B cell (primary cell): ENCODE measurements at regions not wholly inside any gene's neighbourhood (a gene's known extent, or its start where the extent isn't known, plus 50 kb on each side); places are given as distances from the start of the nearest gene placed in this dataset.

ENCODE experiments used
- ATAC-seq: fragments of 200-7000 bp; cut with Tn5 transposase; one replicate; pipeline ENCODE4 v1.10.0; 2021; ENCODE audit warnings: low read depth, mild to moderate bottlenecking, moderate number of reproducible peaks, moderate library complexity
- CTCF ChIA-PET: fragments of 350-600 bp; sonication (Branson Sonifier 250); formaldehyde crosslinking; loops from one replicate; lab custom pipeline; 2021; ENCODE audit warnings: antibody characterized with exemption, inconsistent platforms; lab: Charles Lee
- POLR2A ChIA-PET: fragments of 350-600 bp; sonication (Branson Sonifier 250); formaldehyde crosslinking; loops from one replicate; lab custom pipeline; 2021; ENCODE audit warnings: antibody characterized with exemption; lab: Charles Lee
- DNase-seq: peaks from one replicate; pipeline ENCODE4 v3.0.0; 2013
- H2AFZ ChIP-seq: 2 replicates; pipeline ENCODE4 v1.6.1; 2012; ENCODE audit warnings: mild to moderate bottlenecking, low read depth, low read length; ENCODE audit not compliant: insufficient read depth, poor library complexity, severe bottlenecking
- H3K27ac ChIP-seq, 2 donors: 1 replicate in 1 of 2; 2 replicates in 1 of 2; pipeline ENCODE4 v1.5.1; 2012 to 2013; ENCODE audit warnings: low read length in 2 of 2, mild to moderate bottlenecking in 2 of 2, moderate library complexity in 1 of 2
- H3K27me3 ChIP-seq, 4 experiments: fragments of 200-600 bp in 1 of 4; sonication (generic) in 1 of 4; replicated peaks in 1 of 4; 1 replicate in 2 of 4; 2 replicates in 2 of 4; pipeline versions ENCODE4 v1.6.1 to v1.7.0; 2013 to 2016; ENCODE audit warnings: low read length in 3 of 4, mild to moderate bottlenecking in 2 of 4, mixed read lengths in 1 of 4, moderate library complexity in 1 of 4; ENCODE audit not compliant: insufficient read depth in 4 of 4, control insufficient read depth in 3 of 4; ENCODE audit errors: control extremely low read depth in 1 of 4
- H3K36me3 ChIP-seq, 2 experiments: replicated peaks in 1 of 2; 1 replicate in 1 of 2; 2 replicates in 1 of 2; pipeline versions ENCODE4 v1.6.1 to v1.7.1; 2013; ENCODE audit warnings: low read length in 1 of 2; ENCODE audit not compliant: insufficient read depth in 2 of 2, control insufficient read depth in 1 of 2; ENCODE audit errors: control extremely low read depth in 1 of 2, extremely low read depth in 1 of 2
- H3K4me1 ChIP-seq, 2 donors: fragments of 200-600 bp in 1 of 2; sonication (generic) in 1 of 2; 1 replicate in 1 of 2; 2 replicates in 1 of 2; pipeline versions ENCODE4 v1.5.1 to v1.6.1; 2013 to 2017; ENCODE audit warnings: low read length in 2 of 2; ENCODE audit not compliant: control insufficient read depth in 2 of 2, insufficient read depth in 2 of 2
- H3K4me2 ChIP-seq: replicated peaks from 2 replicates; pipeline ENCODE3; 2012; ENCODE audit warnings: mild to moderate bottlenecking, low read depth, low read length; ENCODE audit not compliant: poor library complexity, severe bottlenecking
- H3K4me3 ChIP-seq, 5 experiments: fragments of 200-600 bp in 1 of 5; sonication (generic) in 1 of 5; 1 replicate in 3 of 5; 2 replicates in 2 of 5; pipeline versions ENCODE4 v1.5.1 to v1.7.0; 2011 to 2016; ENCODE audit warnings: low read length in 4 of 5, mild to moderate bottlenecking in 4 of 5, low read depth in 2 of 5, control low read depth in 1 of 5, moderate library complexity in 1 of 5; ENCODE audit not compliant: insufficient read depth in 1 of 5; ENCODE audit errors: control extremely low read depth in 1 of 5, extremely low read depth in 1 of 5
- H3K79me2 ChIP-seq: fragments of 200-600 bp; sonication (generic); one replicate; pipeline ENCODE4 v1.6.0; 2016; ENCODE audit warnings: low read length; ENCODE audit not compliant: control insufficient read depth, insufficient read depth
- H3K9ac ChIP-seq: fragments of 200-600 bp; sonication (generic); 2 replicates; pipeline ENCODE4 v1.6.1; 2017; ENCODE audit warnings: mild to moderate bottlenecking, low read length, moderate library complexity
- H3K9me3 ChIP-seq, 3 donors: one replicate each; pipeline versions ENCODE4 v1.6.1 to v1.7.1; 2013; ENCODE audit warnings: low read length in 2 of 3; ENCODE audit not compliant: control insufficient read depth in 2 of 3, insufficient read depth in 1 of 3; ENCODE audit errors: control extremely low read depth in 1 of 3
- H4K20me1 ChIP-seq: 2 replicates; pipeline ENCODE4 v1.6.0; 2012; ENCODE audit warnings: mild to moderate bottlenecking, low read length; ENCODE audit not compliant: insufficient read depth, control insufficient read depth, poor library complexity, severe bottlenecking
- H3K27ac Mint-ChIP-seq: one replicate; pipeline ENCODE4 v1.8.0; 2021; ENCODE audit warnings: mixed read lengths
- H3K27me3 Mint-ChIP-seq: one replicate; pipeline ENCODE4 v1.8.0; 2021; ENCODE audit warnings: mixed read lengths
- H3K4me1 Mint-ChIP-seq: one replicate; pipeline ENCODE4 v1.8.0; 2021; ENCODE audit warnings: mixed read lengths
- H3K4me3 Mint-ChIP-seq: one replicate; pipeline ENCODE4 v1.8.0; 2021; ENCODE audit warnings: mixed read lengths
- H3K9me3 Mint-ChIP-seq: one replicate; pipeline ENCODE4 v1.8.0; 2022; ENCODE audit warnings: mixed read lengths; ENCODE audit not compliant: insufficient read depth
- EZH2 ChIP-seq: IDR thresholded peaks from 2 replicates; pipeline ENCODE4 v1.6.1; 2012; ENCODE audit warnings: borderline replicate concordance, low read depth, mild to moderate bottlenecking, moderate library complexity, low read length; ENCODE audit not compliant: insufficient read depth, poor library complexity, severe bottlenecking
- WGBS: methylation state at CpG from one replicate; pipeline ENCODE4 v1.1.5; 2013; ENCODE audit warnings: missing lambda C conversion rate; ENCODE audit not compliant: insufficient coverage; 5-methylcytosine and 5-hydroxymethylcytosine counted together
- intact Hi-C: fragments of 100-400 bp; cut with micrococcal nuclease; formaldehyde crosslinking; loops from one replicate; pipeline ENCODE4 v1.10.0; 2022
- TF ChIP-seq, protein P1 (sequence below): fragments of 200-600 bp; IDR thresholded peaks from one replicate; pipeline ENCODE4 v1.8.0; 2022; ENCODE audit warnings: antibody characterized with exemption, mild to moderate bottlenecking

- DNase-seq = no peak
Measured at GRCh38 chr18:22346401-22346952, 71.2 kb downstream of the CTAGE1 start.

DNA sequence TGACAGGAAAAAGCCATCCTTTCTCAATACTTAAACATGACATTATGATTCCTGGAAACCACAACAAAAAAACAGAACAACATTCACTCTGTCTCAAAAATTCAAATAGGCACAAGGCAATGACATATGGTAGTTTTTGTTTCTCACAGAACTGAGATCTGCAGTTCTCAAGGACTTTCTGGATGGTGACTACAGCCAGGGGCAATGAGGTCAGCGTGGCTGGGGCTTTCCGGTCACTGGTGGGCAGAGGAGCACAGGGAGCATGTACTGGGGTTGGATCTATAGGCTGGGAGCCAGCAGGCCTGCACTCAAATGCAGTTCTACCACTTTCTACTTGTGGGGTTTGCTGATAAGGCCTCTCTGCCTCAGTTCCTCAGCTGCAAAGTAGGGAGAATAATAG is 72.0 kb downstream of the CTAGE1 start:
- ATAC-seq (no peak), DNase-seq (no peak)
- peaks cover 0 to 3% (median 0%) of the 10 kb centered on the region in 3 donors for H3K9me3 ChIP-seq
- Mint-ChIP-seq H3K4me3 (no peak overlapping the region), H3K27ac (no peak overlapping the region), H3K9me3 (no peaks in the 10 kb centered on the region), H3K4me1 (no peaks in the 10 kb centered on the region), H3K27me3 (peaks cover 47% of the 10 kb centered on the region)
- H2AFZ ChIP-seq = no peak overlapping the region
- no peak overlapping the region for H3K27ac ChIP-seq
- ChIA-PET POLR2A (no interaction called here), CTCF (no interaction called here)
- H3K4me1 ChIP-seq = no peaks in the 10 kb centered on the region
- intact Hi-C loops = no loop called here
- H3K27me3 ChIP-seq = peaks cover 0 to 24% (median 15%) of the 10 kb centered on the region in 4 experiments
- H3K4me3 ChIP-seq = no peak overlapping the region
- 61% methylated on average over 2 of the region's 2 CpGs for WGBS
- no peak overlapping the region for H3K9ac ChIP-seq
- no peak for TF ChIP-seq EZH2
- TF ChIP-seq, protein P1, sequence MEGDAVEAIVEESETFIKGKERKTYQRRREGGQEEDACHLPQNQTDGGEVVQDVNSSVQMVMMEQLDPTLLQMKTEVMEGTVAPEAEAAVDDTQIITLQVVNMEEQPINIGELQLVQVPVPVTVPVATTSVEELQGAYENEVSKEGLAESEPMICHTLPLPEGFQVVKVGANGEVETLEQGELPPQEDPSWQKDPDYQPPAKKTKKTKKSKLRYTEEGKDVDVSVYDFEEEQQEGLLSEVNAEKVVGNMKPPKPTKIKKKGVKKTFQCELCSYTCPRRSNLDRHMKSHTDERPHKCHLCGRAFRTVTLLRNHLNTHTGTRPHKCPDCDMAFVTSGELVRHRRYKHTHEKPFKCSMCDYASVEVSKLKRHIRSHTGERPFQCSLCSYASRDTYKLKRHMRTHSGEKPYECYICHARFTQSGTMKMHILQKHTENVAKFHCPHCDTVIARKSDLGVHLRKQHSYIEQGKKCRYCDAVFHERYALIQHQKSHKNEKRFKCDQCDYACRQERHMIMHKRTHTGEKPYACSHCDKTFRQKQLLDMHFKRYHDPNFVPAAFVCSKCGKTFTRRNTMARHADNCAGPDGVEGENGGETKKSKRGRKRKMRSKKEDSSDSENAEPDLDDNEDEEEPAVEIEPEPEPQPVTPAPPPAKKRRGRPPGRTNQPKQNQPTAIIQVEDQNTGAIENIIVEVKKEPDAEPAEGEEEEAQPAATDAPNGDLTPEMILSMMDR = no peak
- no peaks in the 10 kb centered on the region for H3K36me3 ChIP-seq
- no peak overlapping the region for H3K4me2 ChIP-seq
- no peaks in the 10 kb centered on the region for H4K20me1 ChIP-seq
- H3K79me2 ChIP-seq = no peaks in the 10 kb centered on the region

More at GRCh38 chr18:22346401-22346952, 71.2 kb downstream of the CTAGE1 start:
- no peaks in the 10 kb centered on the region for H3K36me3 ChIP-seq
- H3K4me3 Mint-ChIP-seq = no peak overlapping the region
- H3K27ac Mint-ChIP-seq = no peak overlapping the region
- H3K27me3 ChIP-seq = peaks cover 0 to 24% (median 15%) of the 10 kb centered on the region in 4 experiments
- no peak overlapping the region for H3K9ac ChIP-seq
- intact Hi-C loops = no loop called here
- no peak overlapping the region for H3K4me3 ChIP-seq
- H3K27ac ChIP-seq = no peak overlapping the region
- peaks cover 47% of the 10 kb centered on the region for H3K27me3 Mint-ChIP-seq
- no peak overlapping the region for H3K4me2 ChIP-seq
- H3K4me1 ChIP-seq = no peaks in the 10 kb centered on the region
- TF ChIP-seq, protein P1 = no peak
- no peak for TF ChIP-seq EZH2
- ATAC-seq = no peak
- H3K4me1 Mint-ChIP-seq = no peaks in the 10 kb centered on the region
- H3K9me3 Mint-ChIP-seq = no peaks in the 10 kb centered on the region
- no peaks in the 10 kb centered on the region for H3K79me2 ChIP-seq
- no CpG with 5 or more reads among the region's 2 CpGs for WGBS
- H4K20me1 ChIP-seq = no peaks in the 10 kb centered on the region
- ChIA-PET POLR2A (no interaction called here), CTCF (no interaction called here)
- H3K9me3 ChIP-seq = peaks cover 0 to 3% (median 0%) of the 10 kb centered on the region in 3 donors
- no peak overlapping the region for H2AFZ ChIP-seq
